HG03342 (cell line): ENCODE measurements at regions not wholly inside any gene's neighbourhood (a gene's known extent, or its start where the extent isn't known, plus 50 kb on each side); places are given as distances from the start of the nearest gene placed in this dataset.
"Not testable (repeated sequence)": the region's sequence is repeated elsewhere in the genome, so short reads cannot be mapped to it uniquely, and the experiment has no call there.

Experiments
- ATAC-seq: cut with Tn5 transposase; IDR thresholded peaks from one replicate; pipeline ENCODE4 v1.9.1; 2021; ENCODE audit warnings: mild to moderate bottlenecking, moderate library complexity; ENCODE audit not compliant: unreplicated experiment

DNA sequence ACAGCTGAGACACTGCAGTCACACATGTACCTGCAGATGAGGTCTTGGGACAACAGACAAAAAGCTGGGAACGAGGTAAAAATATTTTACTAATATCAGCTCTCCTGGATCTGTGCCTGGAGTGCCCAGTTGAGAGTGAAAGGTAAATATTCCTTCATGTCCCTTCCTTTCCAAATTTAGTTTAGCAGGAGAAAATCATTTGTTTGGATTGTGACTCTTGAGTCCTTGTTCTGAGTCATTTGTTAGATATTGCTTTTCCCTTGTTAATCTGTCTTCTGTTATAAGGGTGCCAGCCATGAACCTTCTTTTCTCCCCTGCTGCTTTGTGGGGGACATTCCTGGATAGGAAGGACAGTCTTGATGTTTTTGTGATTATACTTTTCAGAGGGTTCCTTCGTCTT is 329.2 kb downstream of the DSC3 start:
- no peak for ATAC-seq

DNA sequence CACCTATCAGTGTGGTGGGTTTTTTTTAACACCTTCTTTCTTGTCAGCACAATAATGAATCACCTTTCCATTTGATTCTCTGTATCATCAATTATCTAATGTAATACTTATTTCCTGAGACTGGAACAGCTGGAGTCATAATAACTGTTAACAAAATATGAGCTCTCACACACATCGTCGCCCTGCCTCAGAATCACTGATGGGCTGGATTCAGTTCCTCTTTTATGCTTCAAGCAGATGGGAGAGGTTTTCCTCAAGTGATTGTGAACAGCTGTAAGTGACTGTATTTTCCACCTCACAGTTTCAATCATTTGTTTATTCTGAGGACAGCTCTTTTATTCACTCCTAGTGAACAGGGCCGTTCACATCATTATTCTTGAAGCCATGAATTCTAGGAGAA is 330.2 kb downstream of the DSC3 start:
- peak; percentile 92 for ATAC-seq

DNA sequence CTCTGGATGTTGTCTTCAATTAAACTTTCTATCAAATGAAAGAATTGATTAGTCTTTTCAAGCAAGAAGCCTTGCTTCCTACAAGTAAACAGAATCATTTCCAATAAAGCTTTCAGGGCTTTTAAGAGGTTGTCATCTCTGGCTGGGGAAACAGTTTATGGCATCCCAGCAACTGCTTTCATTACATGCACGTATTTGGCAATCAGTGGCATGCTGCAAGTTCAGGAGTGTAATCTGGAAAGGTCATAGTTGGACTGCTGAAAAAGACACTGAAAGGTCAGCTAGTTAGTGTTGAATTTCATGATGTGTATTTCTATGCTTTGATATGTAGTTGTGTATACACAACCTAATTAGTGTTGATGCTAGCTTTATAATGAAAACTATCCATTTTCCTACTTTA is 332.9 kb downstream of the DSC3 start:
- no peak for ATAC-seq

DNA sequence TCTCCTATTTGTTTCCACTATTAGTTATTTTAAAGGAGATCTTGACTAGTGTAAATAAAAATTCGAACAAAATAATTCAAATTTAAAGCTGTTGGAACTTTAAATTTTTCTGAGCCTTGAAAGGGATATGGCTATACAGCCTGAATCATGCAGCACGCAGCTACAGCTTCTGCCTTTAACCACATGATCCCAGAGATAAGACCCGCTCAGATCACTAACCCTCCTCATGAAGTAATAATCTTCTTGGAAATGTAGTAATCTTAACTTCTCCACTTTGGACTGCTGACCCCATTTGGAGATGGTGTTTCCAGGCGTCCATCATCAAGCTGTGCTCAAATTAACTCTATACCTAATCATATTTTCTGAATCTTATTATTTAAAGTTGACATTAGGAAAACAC is 336.6 kb downstream of the DSC3 start:
- ATAC-seq = no peak

DNA sequence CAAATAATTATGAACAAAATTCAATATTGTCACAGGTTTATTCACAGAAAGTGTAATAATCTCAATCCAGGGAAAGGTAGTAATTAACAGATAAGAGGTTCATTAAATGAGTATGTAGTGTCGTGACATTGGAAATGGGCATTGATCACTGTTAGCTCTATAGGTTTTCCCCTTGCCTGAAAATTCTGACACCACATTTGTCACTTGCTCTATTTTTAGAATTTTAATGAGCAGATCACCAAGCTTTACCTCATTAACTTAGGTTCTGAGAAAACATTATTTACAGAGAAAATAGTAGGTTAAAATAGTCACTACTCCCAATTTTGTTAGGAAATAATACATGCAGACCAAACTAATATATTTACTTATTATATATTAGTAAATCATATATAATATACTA is 344.0 kb downstream of the DSC3 start:
- ATAC-seq = no peak

- no peak for ATAC-seq
These were observed 346.3 kb downstream of the DSC3 start for GRCh38 chr18:30696201-30696600.

- no peak for ATAC-seq
These were observed 347.8 kb downstream of the DSC3 start for GRCh38 chr18:30694773-30695172.

- no peak for ATAC-seq
These were observed 353.3 kb downstream of the DSC3 start for GRCh38 chr18:30689216-30689615.

DNA sequence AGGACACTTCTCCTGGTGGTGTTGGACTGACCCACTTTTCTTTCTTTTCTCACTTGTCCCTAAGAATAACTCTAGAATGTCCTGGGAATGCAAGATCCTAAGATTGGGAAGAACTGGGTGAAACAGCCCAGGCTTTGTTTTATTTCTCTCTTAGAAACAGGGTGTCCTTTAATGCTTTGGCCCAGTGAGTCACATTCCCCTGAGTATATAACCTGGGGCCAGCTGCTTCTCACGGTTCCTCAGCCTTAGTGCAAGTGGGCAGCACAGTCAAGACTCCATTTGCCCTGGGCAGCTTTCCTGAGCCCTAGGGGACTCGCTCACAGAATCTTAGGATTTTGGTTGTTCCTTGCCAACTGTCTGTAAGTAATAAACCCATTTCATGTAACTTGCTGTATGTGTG is 355.0 kb downstream of the DSC3 start:
- ATAC-seq = no peak

DNA sequence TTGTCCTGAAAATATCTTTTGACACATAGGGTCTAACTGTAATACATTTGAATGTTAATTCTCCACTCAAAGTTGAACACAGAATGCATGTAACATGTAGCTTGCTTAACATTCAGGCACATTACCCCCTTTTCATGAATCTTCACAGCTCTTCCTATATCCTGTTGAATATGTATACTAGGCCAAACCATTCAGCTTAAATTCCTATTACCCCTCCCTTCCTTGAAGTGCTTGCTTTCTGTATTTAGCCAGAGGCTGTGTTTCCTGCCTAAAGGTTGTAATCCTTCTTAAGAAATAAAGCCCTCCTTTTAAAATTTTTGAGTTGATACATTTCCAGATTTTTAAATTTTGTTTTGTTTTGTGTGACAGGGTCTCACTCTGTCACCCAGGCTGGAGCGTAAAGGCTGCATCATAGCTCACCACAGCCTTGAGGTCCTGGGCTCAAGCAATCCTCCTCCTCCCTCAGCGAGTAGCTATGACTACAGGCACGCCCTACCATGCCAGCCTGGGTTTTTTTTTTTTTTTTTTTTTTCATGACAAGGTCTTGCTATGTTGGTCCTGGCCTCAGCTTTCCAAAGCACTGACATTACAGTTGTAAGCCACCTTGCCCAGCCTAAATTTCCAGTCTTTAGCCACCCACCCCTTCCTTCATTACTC is 357.6 kb downstream of the DSC3 start:
- ATAC-seq = no peak

DNA sequence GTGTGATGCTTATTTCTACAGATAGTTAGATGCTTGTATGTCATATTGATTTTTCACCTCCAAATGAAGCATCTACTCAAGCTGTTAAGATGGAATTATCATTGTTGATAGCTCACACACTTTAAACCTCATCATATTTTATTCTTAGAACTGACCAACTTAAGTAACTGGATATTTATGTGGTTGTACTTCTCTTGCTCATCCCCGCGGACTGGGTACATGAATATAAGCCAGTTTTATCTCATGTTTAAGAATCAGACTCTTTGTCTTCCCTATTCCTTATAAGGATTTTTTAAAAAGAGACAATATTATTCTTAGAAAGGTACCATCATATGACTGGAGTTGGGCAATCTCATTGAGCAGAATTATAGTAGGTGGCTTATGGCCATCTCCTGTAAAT is 358.7 kb downstream of the DSC3 start:
- ATAC-seq = no peak

DNA sequence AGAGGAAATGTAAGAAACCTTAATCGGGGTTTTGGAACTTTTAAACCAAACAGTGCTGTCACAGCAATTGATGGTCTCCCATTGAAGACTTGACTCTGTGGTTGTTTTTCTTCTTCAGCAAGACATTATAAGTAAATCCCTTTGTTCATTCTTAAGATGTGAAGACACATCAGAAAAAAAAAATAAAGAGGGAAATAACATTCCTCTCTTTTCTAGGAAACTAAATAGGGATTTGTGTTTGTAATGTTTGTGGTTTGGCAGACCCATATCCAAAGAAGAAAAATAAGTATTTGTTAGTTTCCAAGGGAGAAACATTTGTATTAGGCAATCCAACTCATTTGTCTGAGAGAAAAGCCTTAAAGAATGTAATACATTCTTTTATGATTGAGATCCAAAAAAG is 359.9 kb downstream of the DSC3 start:
- ATAC-seq = no peak

DNA sequence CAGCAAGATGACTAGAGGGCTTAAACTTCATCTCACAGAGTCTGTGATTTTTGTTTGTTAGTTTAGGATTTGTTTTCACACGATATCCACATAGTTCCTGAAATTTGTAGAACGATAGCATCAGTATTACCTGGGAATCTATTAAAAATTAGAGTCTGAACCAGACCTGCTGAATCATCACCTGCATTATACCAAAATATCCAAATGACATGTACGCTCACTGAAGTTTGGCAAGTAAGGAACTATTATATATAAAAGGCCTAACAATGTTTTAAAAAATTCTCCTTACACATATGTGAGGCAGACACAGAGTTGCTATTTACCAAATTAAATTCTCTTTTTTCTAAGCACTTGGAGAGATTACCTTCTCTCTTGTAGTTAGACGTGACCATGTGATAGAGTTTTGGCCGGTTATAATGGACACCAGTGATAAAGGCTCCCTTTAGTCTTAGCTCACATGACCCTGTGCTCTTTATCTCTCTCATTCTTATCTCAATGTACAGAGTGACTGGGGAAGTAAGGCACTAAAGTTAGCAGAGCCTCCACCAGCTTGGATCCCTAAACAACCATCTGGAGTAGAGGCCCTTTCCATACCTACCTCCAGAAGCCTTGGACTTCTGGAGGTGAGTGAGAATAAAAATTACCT is 363.1 kb downstream of the DSC3 start:
- ATAC-seq = no peak

GRCh38 chr18:30677813-30678212 is 364.7 kb downstream of the DSC3 start:
- ATAC-seq = not testable (repeated sequence)

DNA sequence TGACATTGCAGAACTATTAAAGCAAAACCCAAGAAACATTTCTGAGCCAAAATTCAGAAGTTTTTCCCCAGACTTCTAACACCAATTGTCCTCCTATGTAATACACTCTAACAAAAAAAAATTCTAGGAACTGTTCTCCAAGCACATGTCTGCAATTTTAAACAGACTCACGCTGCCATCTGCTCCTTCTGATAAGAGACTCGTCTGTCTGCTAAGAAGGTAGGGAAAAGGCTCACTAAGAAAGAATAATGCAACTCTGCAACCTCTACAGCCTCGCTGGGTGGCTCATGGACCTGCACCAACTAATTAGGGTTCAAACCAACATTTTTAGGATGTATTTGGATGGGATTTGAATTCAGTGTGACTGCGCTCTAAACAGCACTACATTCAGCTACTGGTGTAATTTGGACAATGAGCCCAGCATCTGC is 366.5 kb downstream of the DSC3 start:
- ATAC-seq = no peak

DNA sequence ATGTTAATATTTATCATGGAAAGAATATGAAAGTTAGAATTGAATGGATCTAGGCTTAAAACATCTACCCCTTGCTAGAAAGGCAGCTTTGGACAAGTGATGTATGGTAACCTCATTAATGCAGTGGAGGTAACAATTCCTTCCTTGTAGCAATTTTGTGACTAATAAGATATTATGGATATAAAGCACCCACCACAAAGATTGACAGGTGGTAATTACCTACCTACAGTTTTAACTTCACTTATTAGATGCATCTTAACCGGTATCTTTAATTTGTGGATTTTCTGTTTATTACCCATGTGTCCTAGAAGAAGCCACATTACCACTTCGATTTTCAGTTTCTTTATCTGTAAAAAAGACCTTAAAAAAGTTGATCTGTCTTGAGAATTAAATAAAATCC is 367.0 kb downstream of the DSC3 start:
- ATAC-seq = no peak

DNA sequence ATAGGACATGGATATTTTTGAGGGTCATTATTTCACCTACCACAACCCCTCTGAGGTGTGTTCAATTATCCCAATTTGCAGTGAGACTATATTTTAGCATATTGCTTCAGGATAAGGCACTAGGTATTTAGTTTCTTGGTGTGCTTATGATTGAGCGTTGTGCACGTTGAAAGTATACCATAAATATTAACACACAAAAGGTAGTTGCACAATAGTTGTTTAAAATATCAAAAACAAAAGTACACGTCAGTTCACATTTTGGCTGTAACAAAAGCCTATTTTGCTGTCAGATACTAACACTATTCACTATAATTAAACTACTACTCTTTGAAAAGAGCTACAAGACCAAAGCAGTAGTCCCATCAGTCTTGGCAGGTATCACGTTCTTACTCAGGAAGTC is 367.5 kb downstream of the DSC3 start:
- ATAC-seq = no peak

DNA sequence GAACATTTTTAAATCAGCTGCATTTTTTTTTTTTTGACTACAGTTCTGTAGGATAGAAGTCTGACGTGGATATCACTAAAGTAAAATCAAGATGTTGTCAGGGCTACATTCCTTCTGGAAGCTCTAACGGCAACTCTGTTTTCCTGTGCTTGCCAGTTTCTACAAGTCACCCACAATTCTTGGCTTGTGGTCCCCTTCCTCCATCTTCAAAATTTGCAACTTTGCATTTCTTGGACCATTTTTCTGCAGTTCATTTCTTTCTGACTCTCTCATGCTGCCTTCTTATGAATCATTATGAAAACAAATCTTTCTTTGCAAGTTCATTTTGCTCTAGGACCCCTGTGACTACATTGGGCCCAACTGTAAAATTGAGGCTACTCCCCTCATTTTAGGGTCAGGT is 367.9 kb downstream of the DSC3 start:
- ATAC-seq = no peak

GRCh38 chr18:30672439-30672838 is 370.1 kb downstream of the DSC3 start:
- ATAC-seq = not testable (repeated sequence)

DNA sequence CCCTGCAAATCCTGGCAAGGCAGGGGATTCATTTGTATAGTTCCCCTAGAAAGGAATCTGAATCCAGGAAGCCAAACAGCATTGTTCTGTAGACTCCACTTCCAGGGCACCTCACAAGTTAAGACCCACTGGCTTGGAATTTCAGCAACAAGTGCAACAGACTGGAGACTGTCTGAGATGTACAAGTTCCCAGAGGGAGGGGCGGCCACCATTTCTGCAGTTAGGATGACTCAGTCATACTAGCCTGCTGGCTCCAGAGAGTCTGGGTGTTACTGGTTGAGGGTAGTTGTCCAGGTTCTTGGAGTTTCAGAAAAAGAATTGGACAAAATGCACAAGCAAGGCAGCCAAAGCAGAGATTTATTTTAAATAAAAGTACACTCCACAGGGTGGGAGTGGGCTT is 384.2 kb downstream of the DSC3 start:
- ATAC-seq = no peak

- ATAC-seq = no peak
These were observed 390.2 kb downstream of the DSC3 start for GRCh38 chr18:30652387-30652786.

DNA sequence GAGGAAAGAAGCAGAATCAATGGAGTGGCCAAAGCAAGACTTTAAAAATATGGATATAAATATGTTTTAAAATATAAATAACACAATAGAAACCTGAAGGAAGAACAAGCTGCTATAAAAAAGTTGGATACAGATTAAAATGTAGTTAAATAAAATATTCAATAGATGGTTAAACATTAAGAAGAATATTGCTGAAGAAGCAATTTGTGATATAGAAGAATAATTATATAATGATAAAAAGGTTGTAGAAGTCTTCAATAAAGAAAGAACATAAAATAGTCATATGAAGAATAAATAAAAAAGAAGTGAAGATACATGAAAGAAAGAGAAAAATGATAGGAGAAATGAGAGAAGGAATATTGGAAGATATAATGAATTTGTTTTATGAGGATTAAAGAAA is 392.0 kb downstream of the DSC3 start:
- ATAC-seq = no peak

DNA sequence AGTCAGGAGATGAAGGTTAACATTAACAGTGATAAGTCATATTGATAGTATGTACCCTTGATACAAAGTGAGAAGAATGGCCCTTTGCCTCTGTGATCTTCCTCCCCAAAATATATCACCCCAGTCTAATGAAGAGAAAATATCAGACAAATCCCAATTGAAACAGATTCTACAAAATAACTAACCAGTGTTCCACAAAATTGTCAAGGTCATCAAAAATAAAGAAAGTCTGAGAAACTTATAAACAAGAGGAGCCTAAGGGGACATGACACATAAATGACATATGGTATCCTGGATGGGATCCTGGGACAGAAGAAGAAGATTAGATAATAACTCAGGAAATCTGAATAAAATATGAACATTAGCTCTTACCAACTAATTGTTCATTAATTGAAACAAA is 398.4 kb downstream of the DSC3 start:
- no peak for ATAC-seq
